GM04503 (cell line): ENCODE measurements at regions not wholly inside any gene's neighbourhood (a gene's known extent, or its start where the extent isn't known, plus 50 kb on each side); places are given as distances from the start of the nearest gene placed in this dataset.

ENCODE experiments used
- DNase-seq: peaks from one replicate; pipeline ENCODE4 v3.0.0-alpha.2; 2012; ENCODE audit warnings: low read depth

DNA sequence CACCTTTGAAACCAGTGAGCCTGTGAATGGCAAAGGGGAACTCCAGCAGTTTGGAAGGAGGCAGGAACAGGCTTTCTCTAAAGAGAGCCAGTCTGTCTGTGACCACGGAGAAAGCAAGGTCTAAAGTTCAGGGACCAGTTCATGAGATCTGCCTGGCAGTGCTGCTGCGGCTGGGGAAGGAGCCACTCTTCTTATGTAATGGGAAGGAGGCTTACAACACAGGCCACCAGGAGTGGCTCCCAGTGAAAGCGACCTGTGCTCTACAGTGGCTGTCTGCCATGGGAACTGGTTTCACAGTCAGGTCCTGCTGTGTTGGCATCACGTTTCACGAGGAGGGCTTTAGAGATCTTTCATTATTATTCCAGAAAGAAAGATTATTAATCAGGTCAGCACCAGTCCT is 291.9 kb upstream of the PRDM1 start:
- DNase-seq, result no peak

DNA sequence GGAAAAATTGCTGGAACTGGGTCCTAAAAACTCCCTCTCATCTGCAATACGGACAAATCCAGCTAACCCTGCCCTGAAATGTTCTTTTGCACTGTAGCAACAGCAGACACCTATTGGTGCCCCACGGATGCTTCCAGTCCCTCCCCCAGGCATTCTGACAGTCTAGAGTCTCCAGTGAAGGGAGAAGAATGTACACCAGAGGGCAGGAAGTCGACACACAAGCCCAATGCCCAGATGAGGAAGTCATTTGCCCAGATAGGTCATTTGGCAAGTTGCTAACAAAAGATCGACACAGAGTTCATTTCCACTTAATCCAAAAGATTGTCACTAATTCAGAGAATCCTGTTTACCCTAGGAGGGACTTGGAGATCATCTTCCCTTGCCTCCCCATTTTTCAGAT is 293.0 kb upstream of the PRDM1 start:
- DNase-seq, result no peak

- DNase-seq, result no peak
These were observed 294.4 kb upstream of the PRDM1 start for GRCh38 chr6:105791583-105792318.

DNA sequence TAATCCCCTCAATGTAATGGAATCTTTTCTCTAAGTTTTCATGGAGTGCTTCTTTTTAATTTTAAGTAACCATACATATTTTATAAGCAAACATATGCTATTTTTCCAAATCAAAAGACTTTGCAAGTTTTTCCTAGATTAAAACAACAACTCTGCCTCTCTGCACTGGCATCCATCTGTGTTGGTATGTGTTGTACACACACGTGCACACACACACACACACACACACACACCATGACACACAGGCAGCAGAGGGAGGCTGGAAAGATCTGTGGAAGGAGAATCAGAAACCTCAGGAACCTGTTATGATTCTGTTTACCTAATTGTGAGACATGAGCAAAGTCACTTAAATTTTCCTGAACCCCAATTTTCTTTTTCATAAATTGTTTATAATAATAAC is 295.0 kb upstream of the PRDM1 start:
- no peak for DNase-seq

- no peak for DNase-seq
These were observed 295.5 kb upstream of the PRDM1 start for GRCh38 chr6:105790635-105791034.

DNA sequence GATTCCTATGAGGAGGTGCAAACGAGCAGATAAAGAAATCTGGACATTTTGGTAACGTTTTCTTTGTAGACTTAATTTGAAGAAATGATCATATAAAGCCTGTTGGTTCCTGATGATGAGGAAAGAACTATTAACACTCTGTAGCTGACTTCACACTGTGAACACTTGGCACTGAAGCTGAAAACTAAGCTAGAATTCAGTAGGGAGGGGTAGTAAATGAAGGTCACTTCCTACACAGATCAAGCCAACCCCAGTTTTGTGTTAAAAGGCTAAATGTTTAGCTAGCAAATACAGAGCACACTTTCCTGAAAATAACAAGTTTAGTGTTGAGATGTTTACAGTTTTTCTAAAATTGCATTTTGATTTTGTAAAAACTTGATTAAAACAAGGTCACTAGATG is 296.2 kb upstream of the PRDM1 start:
- no peak for DNase-seq

DNA sequence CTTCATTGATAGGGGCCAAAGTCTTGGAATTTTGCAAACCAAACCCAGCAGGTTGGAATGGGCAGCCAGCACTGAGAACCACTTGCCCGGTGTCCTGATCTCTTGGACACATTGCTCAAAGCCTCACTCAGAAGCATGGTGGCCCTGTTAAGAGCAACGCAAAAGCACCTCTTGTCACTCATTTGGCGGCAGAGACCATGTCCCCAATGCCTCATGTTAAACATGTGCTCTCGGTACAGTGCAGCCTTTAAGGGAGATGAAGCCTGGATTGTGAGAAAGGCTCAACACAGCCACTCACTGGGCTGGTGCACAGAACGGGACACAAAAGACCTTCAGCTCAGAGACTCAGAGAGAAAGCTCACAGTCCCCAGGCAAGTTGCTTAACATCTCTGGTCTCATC is 298.4 kb upstream of the PRDM1 start:
- DNase-seq, result no peak

DNA sequence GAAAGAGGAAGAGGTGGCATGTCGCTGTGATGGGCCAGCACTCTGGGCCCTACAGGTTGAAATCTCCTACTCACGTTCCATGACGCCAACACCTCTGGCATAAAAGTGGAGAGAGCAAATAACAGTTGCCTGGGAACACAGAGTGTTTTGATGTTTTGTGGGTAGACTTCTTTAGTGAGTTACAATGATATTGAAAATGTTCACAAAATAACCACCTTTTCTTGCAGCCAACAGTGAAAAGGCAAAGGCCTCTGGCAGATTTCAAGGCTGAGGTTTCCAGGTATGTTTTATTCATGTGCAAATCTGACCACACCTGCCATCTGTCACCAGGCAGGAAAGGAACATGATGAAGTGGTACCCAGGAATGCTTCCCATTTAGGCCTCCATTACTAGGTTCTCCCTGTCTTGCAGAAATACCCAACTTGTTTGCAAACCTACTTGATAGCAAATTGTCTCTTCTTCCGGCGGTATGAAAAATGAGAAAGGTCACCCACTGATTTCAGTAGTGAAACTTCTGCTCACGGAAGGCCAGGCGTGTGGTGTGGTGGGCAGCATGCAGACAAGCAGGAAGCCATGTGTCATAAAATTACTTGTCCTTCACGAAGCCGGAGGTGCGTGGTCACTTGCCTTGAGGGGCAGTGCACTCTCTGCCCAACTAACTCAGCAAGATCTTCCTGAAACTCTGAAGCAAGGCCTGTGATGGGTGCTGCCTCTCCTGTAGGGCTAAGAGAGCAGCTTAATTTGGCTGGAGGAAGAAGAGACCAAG is 299.1 kb upstream of the PRDM1 start:
- no peak for DNase-seq

- no peak for DNase-seq
These were observed 299.7 kb upstream of the PRDM1 start for GRCh38 chr6:105786449-105786848.

DNA sequence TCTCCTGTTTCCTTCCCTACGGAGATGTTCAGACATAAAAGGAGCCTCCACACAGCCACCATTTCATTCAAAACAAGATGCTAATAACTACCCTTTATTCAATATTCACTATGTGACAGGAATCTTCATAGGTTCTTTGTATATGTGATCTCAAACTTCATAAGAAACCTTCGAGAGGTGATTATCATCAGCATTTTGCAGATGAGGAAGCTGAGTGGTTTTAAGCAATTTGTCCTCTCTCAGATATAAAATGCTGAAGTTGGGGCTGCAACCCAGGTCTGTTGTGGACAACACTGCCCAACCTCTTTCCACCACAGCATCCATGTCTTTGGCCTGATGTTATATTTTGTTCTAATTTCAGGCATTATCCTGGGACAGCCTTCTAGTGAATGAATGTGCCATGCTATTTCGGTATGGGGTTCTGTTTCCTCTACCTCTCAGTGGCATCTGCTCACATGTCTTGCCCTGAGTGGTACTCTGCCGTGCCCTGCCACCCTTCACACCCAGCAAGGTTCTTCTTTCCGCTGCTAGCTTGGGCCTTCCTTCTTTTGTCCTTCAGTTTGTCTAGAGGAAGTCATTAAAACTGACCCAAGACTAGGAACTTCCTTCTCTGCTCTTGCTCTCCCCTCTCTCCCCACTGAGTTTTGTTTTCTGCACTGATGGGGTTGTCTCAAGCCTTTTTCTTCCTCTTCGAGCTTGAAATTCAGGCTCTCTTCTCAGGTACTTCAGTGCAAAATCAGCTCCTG is 300.9 kb upstream of the PRDM1 start:
- no peak for DNase-seq

DNA sequence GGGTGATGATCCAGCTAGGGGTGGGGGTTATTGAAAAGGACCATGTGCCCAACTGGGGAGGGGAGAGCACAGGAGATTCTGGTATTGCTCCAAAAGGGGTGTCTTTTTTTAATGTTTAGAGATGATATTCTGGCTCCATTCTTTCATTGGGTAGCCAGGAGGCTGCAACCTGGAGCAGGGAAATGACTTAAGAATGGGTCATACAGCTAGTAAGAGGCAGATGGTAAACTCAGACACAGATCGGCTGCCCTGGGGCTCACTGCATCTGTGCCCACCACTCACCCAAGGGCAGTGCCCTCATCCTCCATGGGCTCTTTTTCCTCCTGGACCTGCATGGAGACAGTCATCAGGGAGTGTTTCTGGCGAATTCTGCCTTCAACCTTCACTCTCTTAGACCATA is 302.0 kb upstream of the PRDM1 start:
- no peak for DNase-seq

DNA sequence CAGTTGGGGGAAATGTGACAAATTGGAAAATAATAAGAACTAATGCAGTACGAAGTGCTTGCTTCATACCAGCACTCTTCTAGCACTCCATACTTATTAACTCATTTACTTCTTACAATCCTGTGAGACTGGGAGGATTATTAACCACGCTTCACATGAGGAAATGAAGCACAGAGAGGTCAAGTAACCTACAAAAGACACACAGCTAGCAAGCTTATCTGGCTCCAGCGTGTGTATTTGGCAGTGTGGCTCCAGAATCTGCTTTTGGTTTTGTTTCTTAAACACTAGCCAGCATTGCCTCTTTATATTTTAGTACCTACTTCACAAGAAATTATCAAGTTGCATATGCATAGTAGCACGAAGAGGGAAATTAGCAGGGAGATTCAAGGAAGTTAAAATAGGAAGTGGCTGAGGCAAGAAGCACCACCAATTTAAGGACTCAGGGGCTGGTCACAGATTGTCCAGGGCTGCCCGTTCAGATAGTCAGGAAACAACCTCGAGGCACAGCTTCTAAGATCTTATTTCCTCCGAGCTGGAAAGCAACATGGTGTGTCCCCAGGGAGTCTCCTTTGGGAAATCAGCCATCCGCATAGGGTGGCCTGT is 302.7 kb upstream of the PRDM1 start:
- no peak for DNase-seq

- DNase-seq, result no peak
These were observed 304.2 kb upstream of the PRDM1 start for GRCh38 chr6:105781915-105782314.

- no peak for DNase-seq
These were observed 304.9 kb upstream of the PRDM1 start for GRCh38 chr6:105781248-105781647.

DNA sequence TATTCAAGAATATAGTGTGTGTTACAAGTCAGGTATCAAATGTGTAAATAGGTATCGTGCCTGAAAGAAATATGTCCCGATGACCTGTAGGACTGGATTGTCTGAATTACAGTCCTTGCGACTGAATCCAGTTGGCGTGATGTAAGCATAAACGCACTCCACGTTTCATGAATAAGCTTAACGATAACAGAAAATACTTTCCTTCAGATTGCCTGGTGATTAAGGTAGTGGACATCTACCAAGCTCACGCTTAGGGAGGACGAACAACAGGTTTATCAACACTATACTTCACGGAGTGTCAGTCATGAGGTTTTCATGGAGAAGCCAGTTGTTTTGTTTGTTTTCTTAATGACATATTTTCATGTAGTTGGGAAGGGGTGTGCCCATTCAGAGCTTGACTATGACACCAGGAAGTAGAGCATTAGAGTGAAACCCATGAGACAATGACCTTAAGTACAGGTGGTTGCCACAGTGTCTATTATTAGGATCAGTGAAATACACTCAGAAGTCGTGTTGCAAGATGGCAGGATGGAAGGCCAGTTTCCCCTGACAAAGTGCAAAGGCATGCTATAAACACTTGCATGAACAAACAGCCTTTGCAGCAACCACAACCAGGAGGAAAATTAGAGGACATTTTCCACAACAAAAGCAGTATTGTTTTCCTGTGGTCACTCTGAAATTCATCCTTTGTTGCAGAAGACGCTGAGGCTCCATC is 305.8 kb upstream of the PRDM1 start:
- DNase-seq, result no peak

DNA sequence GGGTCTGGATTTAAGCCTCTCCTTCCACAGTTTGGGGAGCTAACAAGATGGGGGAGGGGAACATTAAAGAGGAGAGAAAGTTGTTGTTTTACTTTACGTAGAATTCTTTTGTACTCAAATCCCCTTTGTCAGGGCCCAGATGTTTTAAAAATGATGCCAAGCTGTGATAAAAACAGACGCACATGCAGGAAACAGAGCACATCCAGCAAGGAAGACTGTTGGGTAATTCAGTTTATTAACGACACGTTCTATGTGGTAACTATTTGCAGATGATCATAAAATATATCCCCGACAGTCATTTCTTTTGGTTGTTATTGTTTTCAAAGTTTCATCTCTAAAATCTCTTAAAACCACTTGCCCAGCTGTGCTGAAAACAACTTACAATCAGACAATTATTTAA is 307.0 kb upstream of the PRDM1 start:
- no peak for DNase-seq

- DNase-seq, result no peak
These were observed 311.0 kb upstream of the PRDM1 start for GRCh38 chr6:105775095-105775494.

- DNase-seq, result no peak
These were observed 311.9 kb upstream of the PRDM1 start for GRCh38 chr6:105774247-105774646.

GRCh38 chr6:105771313-105771970 is 314.7 kb upstream of the PRDM1 start:
- no peak for DNase-seq

GRCh38 chr6:105769987-105770386 is 316.1 kb upstream of the PRDM1 start:
- DNase-seq, result no peak

DNA sequence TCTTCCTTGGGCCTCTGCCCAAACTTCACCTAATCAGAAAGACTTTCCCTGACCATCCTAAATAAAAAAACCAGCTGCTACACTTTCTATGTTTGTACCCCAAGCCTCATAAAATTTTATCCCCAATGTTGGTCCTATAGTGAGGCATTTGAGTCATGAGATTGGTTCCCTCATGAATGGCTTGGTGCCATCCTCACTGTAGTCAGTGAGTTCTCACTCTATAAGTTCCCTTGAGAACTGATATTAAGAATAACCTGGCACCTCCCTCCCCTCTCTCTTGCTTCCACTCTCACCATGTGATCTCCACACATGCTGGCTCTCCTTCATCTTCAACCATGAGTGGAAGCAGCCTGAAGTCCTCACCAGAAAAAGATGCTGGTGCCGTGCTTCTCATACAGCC is 316.9 kb upstream of the PRDM1 start:
- no peak for DNase-seq
